ENCODE measurements at regions not wholly inside any gene's neighbourhood (a gene's known extent, or its start where the extent isn't known, plus 50 kb on each side); places are given as distances from the start of the nearest gene placed in this dataset.

GRCh38 chr1:209191262-209191634, 392.3 kb upstream of the CAMK1G start:
- Histone ChIP-seq H3K4me2 (ENCODE audit: low read depth, low read length, poor library complexity, severe bottlenecking) (no peak overlapping the region), H3K4me1 (ENCODE audit: insufficient read depth, low read length, poor library complexity, severe bottlenecking) (no peaks in the 10 kb centered on the region), H3K9ac (ENCODE audit: low read depth, low read length, poor library complexity, severe bottlenecking) (no peak overlapping the region), H4K20me1 (ENCODE audit: insufficient read depth, low read length, poor library complexity, severe bottlenecking) (no peaks in the 10 kb centered on the region), H2AFZ (ENCODE audit: low read length) (no peak overlapping the region), H3K4me3 (ENCODE audit: low read length, poor library complexity, severe bottlenecking) (no peak overlapping the region), H3K9me3 (ENCODE audit: insufficient read depth, low read depth, low read length) (peaks cover 3% of the 10 kb centered on the region; the same call in 1 of the 2 replicates), H3K79me2 (ENCODE audit: insufficient read depth, low read length) (no peaks in the 10 kb centered on the region), H3F3A (ENCODE audit: low read depth) (no peaks in the 10 kb centered on the region), H3K9me2 (replicated peaks; ENCODE audit: low read depth, low read length) (no peaks in the 10 kb centered on the region), H3K36me3 (ENCODE audit: insufficient read depth, low read length) (no peaks in the 10 kb centered on the region), H3K27me3 (ENCODE audit: insufficient read depth, low read length, poor library complexity, severe bottlenecking) (no peaks in the 10 kb centered on the region)
- no peak for TF ChIP-seq EZH2phosphoT487 (IDR thresholded peaks at IDR 0.05; ENCODE audit: borderline replicate concordance)
- TF ChIP-seq, protein P1, sequence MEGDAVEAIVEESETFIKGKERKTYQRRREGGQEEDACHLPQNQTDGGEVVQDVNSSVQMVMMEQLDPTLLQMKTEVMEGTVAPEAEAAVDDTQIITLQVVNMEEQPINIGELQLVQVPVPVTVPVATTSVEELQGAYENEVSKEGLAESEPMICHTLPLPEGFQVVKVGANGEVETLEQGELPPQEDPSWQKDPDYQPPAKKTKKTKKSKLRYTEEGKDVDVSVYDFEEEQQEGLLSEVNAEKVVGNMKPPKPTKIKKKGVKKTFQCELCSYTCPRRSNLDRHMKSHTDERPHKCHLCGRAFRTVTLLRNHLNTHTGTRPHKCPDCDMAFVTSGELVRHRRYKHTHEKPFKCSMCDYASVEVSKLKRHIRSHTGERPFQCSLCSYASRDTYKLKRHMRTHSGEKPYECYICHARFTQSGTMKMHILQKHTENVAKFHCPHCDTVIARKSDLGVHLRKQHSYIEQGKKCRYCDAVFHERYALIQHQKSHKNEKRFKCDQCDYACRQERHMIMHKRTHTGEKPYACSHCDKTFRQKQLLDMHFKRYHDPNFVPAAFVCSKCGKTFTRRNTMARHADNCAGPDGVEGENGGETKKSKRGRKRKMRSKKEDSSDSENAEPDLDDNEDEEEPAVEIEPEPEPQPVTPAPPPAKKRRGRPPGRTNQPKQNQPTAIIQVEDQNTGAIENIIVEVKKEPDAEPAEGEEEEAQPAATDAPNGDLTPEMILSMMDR (conservative IDR thresholded peaks at IDR 0.05; ENCODE audit: low read length), result no peak

DNA sequence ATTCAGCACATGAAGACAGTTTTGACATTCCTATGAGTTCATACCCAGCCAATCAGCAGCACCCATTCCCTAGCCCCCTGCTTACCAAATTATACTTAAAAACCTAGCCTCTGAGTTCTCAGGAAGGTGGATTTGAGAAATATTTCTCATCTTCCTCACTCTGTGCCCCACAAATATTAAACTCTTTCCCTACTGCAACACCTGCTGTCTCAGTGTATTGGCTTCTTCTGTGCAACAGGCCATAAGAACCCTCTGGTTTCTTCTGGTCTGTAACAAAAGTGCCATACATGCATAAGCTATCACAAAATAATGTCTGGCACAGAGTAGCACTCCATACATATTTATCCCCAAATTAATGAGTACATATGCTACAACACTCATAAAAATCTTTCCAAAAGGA, 387.4 kb upstream of the CAMK1G start:
- Histone ChIP-seq H3K4me2 (ENCODE audit: low read depth, low read length, poor library complexity, severe bottlenecking) (no peak overlapping the region), H3K9ac (ENCODE audit: low read depth, low read length, poor library complexity, severe bottlenecking) (no peak overlapping the region)

GRCh38 chr1:209198961-209199750, 384.4 kb upstream of the CAMK1G start:
- no peak overlapping the region for H2AFZ ChIP-seq (ENCODE audit: low read length)
- no peaks in the 10 kb centered on the region for H3K79me2 ChIP-seq (ENCODE audit: insufficient read depth, low read length)
- TF ChIP-seq EZH2phosphoT487 (IDR thresholded peaks at IDR 0.05; ENCODE audit: borderline replicate concordance), result no peak
- TF ChIP-seq, protein P1 (conservative IDR thresholded peaks at IDR 0.05; ENCODE audit: low read length), result no peak
- H3K9ac ChIP-seq (ENCODE audit: low read depth, low read length, poor library complexity, severe bottlenecking), result no peak overlapping the region
- no peaks in the 10 kb centered on the region for H3F3A ChIP-seq (ENCODE audit: low read depth)
- peaks cover 10% of the 10 kb centered on the region; the same call in 1 of the 2 replicates for H3K9me3 ChIP-seq (ENCODE audit: insufficient read depth, low read depth, low read length)
- no peak overlapping the region for H3K4me3 ChIP-seq (ENCODE audit: low read length, poor library complexity, severe bottlenecking)
- no peaks in the 10 kb centered on the region for H3K4me1 ChIP-seq (ENCODE audit: insufficient read depth, low read length, poor library complexity, severe bottlenecking)
- H4K20me1 ChIP-seq (ENCODE audit: insufficient read depth, low read length, poor library complexity, severe bottlenecking), result no peaks in the 10 kb centered on the region
- H3K27me3 ChIP-seq (ENCODE audit: insufficient read depth, low read length, poor library complexity, severe bottlenecking), result no peaks in the 10 kb centered on the region
- H3K36me3 ChIP-seq (ENCODE audit: insufficient read depth, low read length), result no peaks in the 10 kb centered on the region
- H3K4me2 ChIP-seq (ENCODE audit: low read depth, low read length, poor library complexity, severe bottlenecking), result no peak overlapping the region
- no peaks in the 10 kb centered on the region for H3K9me2 ChIP-seq (replicated peaks; ENCODE audit: low read depth, low read length)

More for the DNA sequence above, 387.4 kb upstream of the CAMK1G start:
- H3K4me3 ChIP-seq (ENCODE audit: low read length, poor library complexity, severe bottlenecking), result no peak overlapping the region
- H2AFZ ChIP-seq (ENCODE audit: low read length), result no peak overlapping the region
- H3K9me2 ChIP-seq (replicated peaks; ENCODE audit: low read depth, low read length), result no peaks in the 10 kb centered on the region
- TF ChIP-seq, protein P1 (conservative IDR thresholded peaks at IDR 0.05; ENCODE audit: low read length), result no peak
- TF ChIP-seq EZH2phosphoT487 (IDR thresholded peaks at IDR 0.05; ENCODE audit: borderline replicate concordance), result no peak
- no peaks in the 10 kb centered on the region for H4K20me1 ChIP-seq (ENCODE audit: insufficient read depth, low read length, poor library complexity, severe bottlenecking)
- H3K36me3 ChIP-seq (ENCODE audit: insufficient read depth, low read length), result no peaks in the 10 kb centered on the region
- no peaks in the 10 kb centered on the region for H3K79me2 ChIP-seq (ENCODE audit: insufficient read depth, low read length)
- peaks cover 10% of the 10 kb centered on the region; the same call in 1 of the 2 replicates for H3K9me3 ChIP-seq (ENCODE audit: insufficient read depth, low read depth, low read length)
- no peaks in the 10 kb centered on the region for H3K4me1 ChIP-seq (ENCODE audit: insufficient read depth, low read length, poor library complexity, severe bottlenecking)
- no peaks in the 10 kb centered on the region for H3F3A ChIP-seq (ENCODE audit: low read depth)
- H3K27me3 ChIP-seq (ENCODE audit: insufficient read depth, low read length, poor library complexity, severe bottlenecking), result no peaks in the 10 kb centered on the region

Data from Loucy (cell line).